ENCODE measurements at regions not wholly inside any gene's neighbourhood (a gene's known extent, or its start where the extent isn't known, plus 50 kb on each side); places are given as distances from the start of the nearest gene placed in this dataset.

- Histone ChIP-seq H3K9me3 (no peaks in the 10 kb centered on the region), H3K27me3 (no peaks in the 10 kb centered on the region), H3K27ac (no peak overlapping the region), H3K36me3 (no peaks in the 10 kb centered on the region), H3K4me3 (no peak overlapping the region), H3K4me1 (no peaks in the 10 kb centered on the region)
- intact Hi-C loops (cut with DNase I): no loop called here
- DNase-seq: no peak
- ATAC-seq: no peak
- no peak for TF ChIP-seq CTCF (IDR thresholded peaks at IDR 0.05)
- 92 to 97% methylated on average over 3 of the region's 3 CpGs for WGBS, 2 donors
- no peak for FAIRE-seq
Measured at GRCh38 chr10:17506856-17507471, 52.6 kb upstream of the ST8SIA6 start.

DNA sequence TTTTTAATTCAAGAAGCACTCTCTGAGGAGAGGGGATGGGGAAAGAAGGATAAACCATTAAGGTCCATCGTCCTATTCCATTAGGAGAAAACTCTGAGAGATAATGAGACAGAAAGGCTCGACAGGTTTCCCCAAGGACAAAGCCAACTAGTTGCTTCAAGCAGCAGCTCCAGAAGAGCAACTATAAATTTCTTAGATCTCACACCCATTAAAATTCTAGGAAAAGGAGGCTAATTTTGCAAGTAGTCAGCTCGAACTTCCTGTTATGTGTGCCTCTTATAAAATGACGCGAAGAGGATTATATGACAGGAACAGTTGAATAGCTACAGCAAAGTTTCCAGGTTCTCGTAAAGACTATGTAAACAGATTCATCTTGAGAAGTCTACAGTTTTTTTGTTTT is 52.0 kb upstream of the ST8SIA6 start:
- Histone ChIP-seq H3K9me3 (no peaks in the 10 kb centered on the region), H3K36me3 (no peaks in the 10 kb centered on the region), H3K27ac (no peak overlapping the region), H3K4me3 (no peak overlapping the region), H3K4me1 (no peaks in the 10 kb centered on the region), H3K27me3 (no peaks in the 10 kb centered on the region)
- TF ChIP-seq CTCF (IDR thresholded peaks at IDR 0.05): no peak
- DNase-seq (no peak), FAIRE-seq (no peak), ATAC-seq (no peak)
- 71 to 72% methylated on average over 6 of the region's 6 CpGs for WGBS, 2 donors
- intact Hi-C loops (cut with DNase I): no loop called here

- H3K27ac ChIP-seq: no peak overlapping the region
- no peak for FAIRE-seq
- no peaks in the 10 kb centered on the region for H3K36me3 ChIP-seq
- no peak for TF ChIP-seq CTCF (IDR thresholded peaks at IDR 0.05)
- no peaks in the 10 kb centered on the region for H3K9me3 ChIP-seq
- intact Hi-C loops (cut with DNase I): no loop called here
- no peak overlapping the region for H3K4me3 ChIP-seq
- WGBS, 2 donors: 66 to 72% methylated on average over 6 of the region's 6 CpGs
- no peaks in the 10 kb centered on the region for H3K27me3 ChIP-seq
- H3K4me1 ChIP-seq: no peaks in the 10 kb centered on the region
- no peak for DNase-seq
- ATAC-seq: no peak
Measured at GRCh38 chr10:17504547-17505245, 50.3 kb upstream of the ST8SIA6 start.
